ENCODE measurements at regions not wholly inside any gene's neighbourhood (a gene's known extent, or its start where the extent isn't known, plus 50 kb on each side); places are given as distances from the start of the nearest gene placed in this dataset.

DNA sequence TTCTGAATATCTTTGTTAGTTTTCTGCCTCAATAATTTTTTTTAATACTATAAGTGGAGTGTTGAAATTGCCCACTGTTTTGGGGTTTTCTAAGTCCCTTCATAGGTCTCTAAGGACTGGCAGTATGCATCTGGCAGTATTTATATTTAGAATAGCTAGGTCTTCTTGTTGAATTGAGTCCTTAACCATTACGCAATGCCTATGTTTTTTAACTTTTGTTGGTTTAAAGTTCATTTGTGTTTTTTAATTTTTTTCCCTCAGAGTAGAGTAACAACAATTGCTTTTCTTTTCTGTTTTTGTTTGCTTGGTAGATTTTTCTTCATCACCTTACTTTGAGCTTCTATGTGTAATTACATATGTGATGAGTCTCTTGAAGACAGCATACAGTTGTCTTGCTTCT, 375.9 kb upstream of the EYS start:
- no peak for TF ChIP-seq CTCF (IDR thresholded peaks at IDR 0.05; ENCODE audit: extremely low read depth, missing control alignments)
- DNase-seq (ENCODE audit: low spot score): no peak

DNA sequence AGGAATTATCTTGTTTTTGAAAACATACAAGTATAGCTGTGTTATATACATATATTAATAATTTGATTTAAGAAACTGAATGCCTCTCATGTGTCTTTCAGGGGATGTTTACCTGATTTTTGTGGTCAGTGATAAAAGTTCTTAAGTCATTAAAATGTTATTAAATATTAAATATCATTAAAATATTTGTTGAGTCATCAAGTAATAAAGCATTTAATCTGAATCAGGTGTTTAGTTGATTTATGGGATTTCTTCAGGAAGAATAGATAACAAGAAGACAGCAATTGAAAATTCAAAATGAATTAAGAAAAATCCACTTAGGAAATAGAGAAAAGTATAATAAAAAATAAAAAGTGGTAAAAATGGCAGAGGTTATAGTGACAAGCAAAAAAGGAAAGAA, 361.9 kb upstream of the EYS start:
- no peak for DNase-seq (ENCODE audit: low spot score)
- TF ChIP-seq CTCF (IDR thresholded peaks at IDR 0.05; ENCODE audit: extremely low read depth, missing control alignments): no peak

GRCh38 chr6:66068033-66068432, 361.0 kb upstream of the EYS start:
- no peak for DNase-seq (ENCODE audit: low spot score)
- TF ChIP-seq CTCF (IDR thresholded peaks at IDR 0.05; ENCODE audit: extremely low read depth, missing control alignments): no peak

DNA sequence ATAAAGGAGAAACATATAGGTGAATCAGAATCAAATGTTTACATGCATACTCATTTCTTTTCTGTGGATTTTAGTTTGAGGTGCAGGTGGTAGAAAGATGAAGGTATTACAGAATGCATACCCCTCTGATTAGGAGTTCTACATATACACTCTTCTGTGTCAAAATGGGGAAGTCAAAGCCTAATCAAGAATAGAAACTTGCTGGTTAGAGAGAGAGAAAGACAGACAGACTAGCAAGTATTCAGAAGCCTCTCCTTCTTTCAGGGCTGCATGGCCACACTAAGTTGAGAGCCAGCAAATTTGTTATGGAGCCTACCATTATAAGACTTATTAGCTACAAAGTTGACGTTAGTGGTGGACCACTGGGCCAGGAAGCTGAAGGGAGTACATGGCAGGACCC, 358.3 kb upstream of the EYS start:
- no peak for DNase-seq (ENCODE audit: low spot score)
- TF ChIP-seq CTCF (IDR thresholded peaks at IDR 0.05; ENCODE audit: extremely low read depth, missing control alignments): no peak

- TF ChIP-seq CTCF (IDR thresholded peaks at IDR 0.05; ENCODE audit: extremely low read depth, missing control alignments): no peak
Measured at GRCh38 chr6:66057034-66057433, 350.0 kb upstream of the EYS start.

GRCh38 chr6:66054967-66055366, 347.9 kb upstream of the EYS start:
- TF ChIP-seq CTCF (IDR thresholded peaks at IDR 0.05; ENCODE audit: extremely low read depth, missing control alignments): no peak
- DNase-seq (ENCODE audit: low spot score): no peak

More at GRCh38 chr6:66057034-66057433, 350.0 kb upstream of the EYS start:
- no peak for DNase-seq (ENCODE audit: low spot score)

GRCh38 chr6:66051812-66052211, 344.8 kb upstream of the EYS start:
- no peak for DNase-seq (ENCODE audit: low spot score)
- TF ChIP-seq CTCF (IDR thresholded peaks at IDR 0.05; ENCODE audit: extremely low read depth, missing control alignments): no peak

Measured in GM20000 (cell line).